Natural killer cell (primary cell): ENCODE measurements at regions not wholly inside any gene's neighbourhood (a gene's known extent, or its start where the extent isn't known, plus 50 kb on each side); places are given as distances from the start of the nearest gene placed in this dataset.

Source experiments
- ATAC-seq, 3 donors: fragments of 150-1000 bp in 2 of 3; fragments of 200-7000 bp in 1 of 3; cut with Tn5 transposase; 1 replicate in 1 of 3; 2 replicates in 2 of 3; pipeline ENCODE4 v1.10.0; 2021; ENCODE audit warnings: mild to moderate bottlenecking in 2 of 3, moderate library complexity in 2 of 3
- DNase-seq, 2 donors: peaks; one replicate each; pipeline versions ENCODE4 v3.0.0 to v3.0.0-alpha.2; 2013 to 2021; ENCODE audit warnings: mixed read lengths in 1 of 2
- H3K27ac ChIP-seq: one replicate; pipeline ENCODE4 v1.5.1; 2013; ENCODE audit warnings: mild to moderate bottlenecking, low read length
- H3K27me3 ChIP-seq: one replicate; pipeline ENCODE4 v1.6.1; 2013; ENCODE audit warnings: low read length; ENCODE audit not compliant: control insufficient read depth, insufficient read depth
- H3K36me3 ChIP-seq: one replicate; pipeline ENCODE4 v1.6.1; 2013; ENCODE audit warnings: low read length; ENCODE audit not compliant: control insufficient read depth, insufficient read depth
- H3K4me1 ChIP-seq: one replicate; pipeline ENCODE4 v1.6.1; 2013; ENCODE audit warnings: low read length; ENCODE audit not compliant: control insufficient read depth, insufficient read depth
- H3K4me3 ChIP-seq: one replicate; pipeline ENCODE4 v1.5.1; 2013; ENCODE audit warnings: low read length
- H3K9me3 ChIP-seq: one replicate; pipeline ENCODE4 v1.6.1; 2013; ENCODE audit warnings: low read length; ENCODE audit not compliant: control insufficient read depth, insufficient read depth
- H3K27ac Mint-ChIP-seq, 2 donors: one replicate each; pipeline ENCODE4 v1.8.0; 2022; ENCODE audit warnings: mild to moderate bottlenecking in 2 of 2, mixed read lengths in 2 of 2, moderate library complexity in 1 of 2
- H3K27me3 Mint-ChIP-seq, 2 donors: one replicate each; pipeline ENCODE4 v1.8.0; 2022; ENCODE audit warnings: low read depth in 2 of 2, mixed read lengths in 2 of 2
- H3K36me3 Mint-ChIP-seq: one replicate; pipeline ENCODE4 v1.8.0; 2022; ENCODE audit warnings: mixed read lengths
- H3K4me1 Mint-ChIP-seq, 2 donors: one replicate each; pipeline ENCODE4 v1.8.0; 2022; ENCODE audit warnings: mixed read lengths in 2 of 2
- H3K4me3 Mint-ChIP-seq: one replicate; pipeline ENCODE4 v1.8.0; 2022; ENCODE audit warnings: mild to moderate bottlenecking, moderate library complexity, mixed read lengths
- H3K9me3 Mint-ChIP-seq, 2 donors: one replicate each; pipeline ENCODE4 v1.8.0; 2022; ENCODE audit warnings: mixed read lengths in 2 of 2
- CTCF ChIP-seq: fragments of 200-600 bp; IDR thresholded peaks from one replicate; pipeline ENCODE4 v1.8.0; 2022; ENCODE audit warnings: antibody characterized with exemption
- WGBS: methylation state at CpG from one replicate; pipeline ENCODE4 v1.1.7; 2013; ENCODE audit warnings: missing lambda C conversion rate; ENCODE audit not compliant: insufficient coverage; 5-methylcytosine and 5-hydroxymethylcytosine counted together
- intact Hi-C: fragments of 100-400 bp; cut with micrococcal nuclease; formaldehyde crosslinking; loops from one replicate; pipeline ENCODE4 v1.14.2; 2022

GRCh38 chr1:30508175-30508448 lies 215.3 kb downstream of the MATN1 start:
- no peak for TF ChIP-seq CTCF
- no peak overlapping the region for H3K27ac ChIP-seq
- no peak overlapping the region for H3K4me3 Mint-ChIP-seq
- no peak for DNase-seq
- intact Hi-C loops = no loop called here
- no peaks in the 10 kb centered on the region for H3K27me3 ChIP-seq
- no peak for ATAC-seq
- WGBS = 71% methylated on average over 3 of the region's 3 CpGs
- H3K27ac Mint-ChIP-seq = no peak overlapping the region
- peaks cover 18 to 23% of the 10 kb centered on the region in 2 donors for H3K27me3 Mint-ChIP-seq
- no peaks in the 10 kb centered on the region for H3K9me3 ChIP-seq
- H3K9me3 Mint-ChIP-seq = no peaks in the 10 kb centered on the region
- no peaks in the 10 kb centered on the region for H3K4me1 Mint-ChIP-seq
- H3K36me3 ChIP-seq = no peaks in the 10 kb centered on the region
- no peaks in the 10 kb centered on the region for H3K4me1 ChIP-seq
- no peak overlapping the region for H3K4me3 ChIP-seq
- H3K36me3 Mint-ChIP-seq = no peaks in the 10 kb centered on the region

GRCh38 chr1:30507401-30508174 lies 215.8 kb downstream of the MATN1 start:
- no peaks in the 10 kb centered on the region for H3K4me1 ChIP-seq
- H3K36me3 ChIP-seq = no peaks in the 10 kb centered on the region
- no peaks in the 10 kb centered on the region for H3K9me3 ChIP-seq
- no peak for DNase-seq
- intact Hi-C loops = no loop called here
- Mint-ChIP-seq H3K36me3 (no peaks in the 10 kb centered on the region), H3K9me3 (no peaks in the 10 kb centered on the region), H3K4me3 (no peak overlapping the region), H3K27ac (no peak overlapping the region), H3K4me1 (no peaks in the 10 kb centered on the region), H3K27me3 (peaks cover 20 to 23% of the 10 kb centered on the region in 2 donors)
- H3K27ac ChIP-seq = no peak overlapping the region
- no peak overlapping the region for H3K4me3 ChIP-seq
- H3K27me3 ChIP-seq = no peaks in the 10 kb centered on the region
- WGBS = 84% methylated on average over 10 of the region's 11 CpGs
- TF ChIP-seq CTCF = no peak
- ATAC-seq = no peak

- H3K27ac ChIP-seq = no peak overlapping the region
- no peaks in the 10 kb centered on the region for H3K9me3 Mint-ChIP-seq
- H3K27me3 Mint-ChIP-seq = peaks cover 16% of the 10 kb centered on the region in 2 donors
- WGBS = 83% methylated on average over 2 of the region's 2 CpGs
- H3K4me3 ChIP-seq = no peak overlapping the region
- no peak for ATAC-seq
- no peak for TF ChIP-seq CTCF
- H3K4me1 ChIP-seq = no peaks in the 10 kb centered on the region
- DNase-seq = no peak
- intact Hi-C loops = no loop called here
- no peaks in the 10 kb centered on the region for H3K36me3 Mint-ChIP-seq
- H3K27ac Mint-ChIP-seq = no peak overlapping the region
- H3K27me3 ChIP-seq = no peaks in the 10 kb centered on the region
- H3K4me1 Mint-ChIP-seq = no peaks in the 10 kb centered on the region
- H3K4me3 Mint-ChIP-seq = no peak overlapping the region
- H3K36me3 ChIP-seq = no peaks in the 10 kb centered on the region
- no peaks in the 10 kb centered on the region for H3K9me3 ChIP-seq
Observed at GRCh38 chr1:30507016-30507312, 216.4 kb downstream of the MATN1 start.

- DNase-seq = no peak
- Histone ChIP-seq H3K9me3 (no peaks in the 10 kb centered on the region), H3K27ac (no peak overlapping the region), H3K27me3 (no peaks in the 10 kb centered on the region), H3K36me3 (no peaks in the 10 kb centered on the region), H3K4me1 (no peaks in the 10 kb centered on the region), H3K4me3 (no peak overlapping the region)
- ATAC-seq = no peak
- Mint-ChIP-seq H3K27me3 (peaks cover 11 to 16% of the 10 kb centered on the region in 2 donors), H3K36me3 (no peaks in the 10 kb centered on the region), H3K4me1 (no peaks in the 10 kb centered on the region), H3K4me3 (no peak overlapping the region), H3K9me3 (peaks cover 0 to 2% of the 10 kb centered on the region in 2 donors), H3K27ac (no peak overlapping the region)
- WGBS = 65% methylated on average over 10 of the region's 10 CpGs
- intact Hi-C loops = no loop called here
- no peak for TF ChIP-seq CTCF
Observed at GRCh38 chr1:30506291-30507015, 216.9 kb downstream of the MATN1 start.
